GM19395 (cell line): ENCODE measurements at regions not wholly inside any gene's neighbourhood (a gene's known extent, or its start where the extent isn't known, plus 50 kb on each side); places are given as distances from the start of the nearest gene placed in this dataset.

Experiments
- ATAC-seq: cut with Tn5 transposase; IDR thresholded peaks from one replicate; pipeline ENCODE4 v1.9.1; 2021; ENCODE audit warnings: mild to moderate bottlenecking, moderate library complexity; ENCODE audit not compliant: unreplicated experiment

DNA sequence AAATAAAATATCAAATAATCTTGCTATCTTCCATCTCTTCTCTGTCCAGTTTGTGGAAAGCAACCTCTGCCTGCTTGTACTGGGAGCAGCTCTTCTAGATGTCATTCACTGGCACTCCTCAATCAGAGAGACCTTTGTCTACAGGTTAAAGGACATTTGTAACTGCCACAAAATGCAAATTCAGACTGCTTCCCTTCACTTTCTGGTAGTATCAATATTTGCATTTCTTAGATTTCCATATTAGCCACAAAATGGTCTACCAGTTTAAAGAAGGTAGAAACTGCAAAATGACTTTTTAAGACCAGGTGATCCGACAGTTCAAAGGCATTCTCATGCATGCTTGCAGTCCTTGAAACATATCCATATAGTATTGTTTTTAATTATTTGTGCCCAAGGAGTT lies 51.7 kb upstream of the RCN1 start:
- no peak for ATAC-seq

DNA sequence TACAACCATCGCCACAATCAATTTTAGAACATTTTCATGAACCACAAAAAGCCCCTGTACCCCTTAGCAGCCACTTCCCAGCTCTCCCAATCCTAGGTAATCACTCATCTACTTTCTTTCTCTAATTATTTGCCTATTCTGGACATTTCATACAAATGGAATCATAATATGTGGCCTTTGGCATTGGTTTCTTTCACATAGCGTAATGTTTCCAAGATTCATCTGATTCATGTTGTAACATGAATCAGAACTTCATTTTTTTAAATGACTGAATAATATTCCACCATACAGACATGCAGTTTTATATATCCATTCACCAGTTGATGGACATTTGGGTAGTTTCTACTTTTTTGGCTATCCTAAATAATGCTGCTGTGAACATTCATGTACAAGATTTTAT lies 56.2 kb upstream of the RCN1 start:
- no peak for ATAC-seq

DNA sequence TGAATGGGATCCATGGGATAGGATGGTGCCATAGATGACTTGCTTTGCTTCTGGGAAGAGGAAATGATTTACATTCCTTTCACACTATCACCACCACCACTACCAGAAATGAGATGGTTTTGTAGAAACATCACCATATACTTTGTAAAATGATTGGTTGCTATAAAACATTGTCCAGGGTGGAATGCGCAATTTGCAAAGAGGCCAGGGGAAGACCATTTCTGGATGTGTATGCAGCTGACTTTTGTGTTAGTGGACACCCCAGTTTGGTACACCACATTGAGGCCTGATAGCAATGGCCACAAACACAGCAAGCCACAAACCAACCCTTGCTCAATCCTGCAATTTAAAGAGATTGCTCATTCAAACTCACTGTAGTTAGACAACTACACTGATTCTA lies 56.7 kb upstream of the RCN1 start:
- ATAC-seq: no peak

DNA sequence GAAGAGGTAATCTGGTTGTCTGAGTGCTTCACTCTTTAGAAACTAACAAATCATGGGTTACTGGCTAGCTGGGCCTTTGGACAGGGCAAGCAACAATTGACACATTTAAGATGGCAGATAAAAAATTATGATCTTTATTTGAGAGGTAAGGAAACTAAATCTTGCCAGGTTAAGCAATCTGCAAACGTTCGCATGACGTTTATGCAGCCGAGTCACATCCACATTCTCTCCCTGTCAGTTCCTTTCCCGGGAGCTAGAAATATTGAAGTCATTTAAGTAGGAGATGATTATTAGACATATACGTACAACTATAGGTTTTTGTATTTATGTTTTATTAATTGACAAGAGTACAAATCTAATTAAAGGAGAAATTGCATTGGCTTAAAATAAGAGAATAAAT lies 57.4 kb upstream of the RCN1 start:
- no peak for ATAC-seq

DNA sequence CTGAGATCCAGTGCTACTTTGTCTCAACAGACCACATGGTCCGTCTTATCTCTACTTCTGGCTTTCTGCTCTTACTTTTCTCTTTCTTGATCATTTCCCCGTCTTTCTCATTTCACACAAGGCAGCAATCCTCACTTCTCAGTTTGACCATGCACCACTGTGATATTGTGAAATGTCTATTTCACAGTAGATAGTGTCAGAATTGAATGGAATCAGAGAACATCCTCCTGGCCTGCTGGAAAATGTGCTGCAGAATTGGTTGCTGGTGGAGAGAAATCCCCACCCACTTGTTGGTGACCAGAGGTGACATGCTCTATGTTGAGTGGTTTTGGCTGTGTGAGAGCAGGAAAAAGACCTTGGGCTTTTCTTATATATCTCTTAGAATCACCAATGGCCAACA lies 57.8 kb upstream of the RCN1 start:
- ATAC-seq: peak; percentile 39

DNA sequence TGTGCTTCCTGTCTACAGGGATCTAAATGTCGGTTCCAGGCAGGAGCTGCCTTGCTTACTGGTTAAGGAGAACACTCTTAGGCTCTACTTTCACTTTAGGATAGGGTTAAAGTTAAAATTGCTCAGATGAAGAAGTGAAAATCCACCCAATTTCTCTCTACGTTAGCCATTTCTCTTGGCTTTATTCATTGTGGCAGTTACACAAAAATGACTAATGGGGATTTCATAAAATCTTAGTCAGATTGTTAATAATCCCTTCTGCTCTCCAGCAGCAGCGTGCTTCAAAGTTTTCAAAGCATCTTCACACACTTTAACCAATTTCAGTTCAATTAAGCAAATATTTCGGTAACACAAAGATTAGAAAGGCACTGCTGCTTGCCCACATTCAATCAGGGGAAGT lies 58.4 kb upstream of the RCN1 start:
- ATAC-seq: peak; percentile 65

DNA sequence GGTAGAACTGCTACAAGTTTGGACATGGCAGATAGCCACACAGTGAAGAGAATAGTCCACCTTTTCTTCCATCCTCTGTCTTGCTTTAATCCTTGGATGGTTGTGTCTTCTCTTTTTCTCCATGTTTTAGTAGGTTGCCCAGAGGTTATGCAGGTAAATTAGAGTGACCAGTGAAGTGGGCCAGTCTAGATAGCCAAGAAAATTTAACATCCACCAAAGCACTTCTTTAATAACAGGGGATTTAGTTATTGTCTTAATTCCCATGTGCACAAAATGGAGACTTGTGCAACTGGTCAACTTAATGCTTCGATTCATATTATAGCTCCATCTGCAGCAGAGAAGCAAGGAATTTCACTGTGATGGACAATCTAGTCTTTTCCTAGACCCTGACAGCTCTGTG lies 58.8 kb upstream of the RCN1 start:
- no peak for ATAC-seq

DNA sequence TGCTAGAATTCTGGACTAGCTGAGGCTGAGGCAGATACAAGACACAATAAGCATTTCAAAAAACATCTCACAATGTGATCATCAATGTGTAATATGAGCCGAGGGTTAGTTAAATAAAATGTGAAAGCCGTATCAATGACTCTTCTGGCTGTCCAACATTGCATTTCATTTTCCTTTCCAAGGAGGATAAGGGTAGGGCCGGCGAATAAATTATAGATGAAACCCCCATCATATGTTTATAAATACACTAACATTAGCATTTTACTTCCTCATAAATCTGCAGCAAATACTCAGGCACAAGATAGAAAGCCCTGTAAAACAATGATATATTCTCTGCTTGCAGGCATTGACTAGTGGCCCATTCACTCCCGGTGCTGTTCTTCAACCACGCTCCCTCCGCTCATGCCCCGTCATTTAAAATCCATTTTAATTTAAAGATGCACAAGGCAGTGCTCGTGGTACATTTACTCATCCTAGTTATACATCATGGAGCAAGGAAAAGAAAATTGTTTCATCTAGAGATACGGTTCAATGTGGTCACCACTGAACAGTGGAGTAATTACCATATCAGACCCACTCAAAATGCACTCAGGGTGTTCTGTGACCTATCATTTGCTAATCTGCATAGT lies 59.9 kb upstream of the RCN1 start:
- ATAC-seq: no peak

DNA sequence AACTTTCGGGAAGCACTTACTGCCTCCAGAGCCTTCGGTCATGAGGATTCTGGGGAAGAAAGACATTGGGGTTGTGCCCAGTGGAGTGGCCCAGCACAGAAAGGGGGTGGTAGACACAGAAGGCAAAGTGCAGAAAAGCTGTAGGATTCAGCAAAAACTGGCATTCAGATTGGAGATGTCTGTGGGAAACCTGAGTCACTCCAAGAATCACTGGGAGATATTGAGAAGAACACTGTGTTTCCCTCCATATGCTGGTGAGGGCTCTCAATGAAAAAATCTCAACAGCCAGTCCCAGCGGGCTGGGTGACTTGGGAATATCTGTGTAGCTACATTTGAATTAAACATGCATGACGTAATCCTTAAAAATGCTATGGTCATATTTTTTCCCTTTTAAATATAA lies 61.2 kb upstream of the RCN1 start:
- no peak for ATAC-seq

DNA sequence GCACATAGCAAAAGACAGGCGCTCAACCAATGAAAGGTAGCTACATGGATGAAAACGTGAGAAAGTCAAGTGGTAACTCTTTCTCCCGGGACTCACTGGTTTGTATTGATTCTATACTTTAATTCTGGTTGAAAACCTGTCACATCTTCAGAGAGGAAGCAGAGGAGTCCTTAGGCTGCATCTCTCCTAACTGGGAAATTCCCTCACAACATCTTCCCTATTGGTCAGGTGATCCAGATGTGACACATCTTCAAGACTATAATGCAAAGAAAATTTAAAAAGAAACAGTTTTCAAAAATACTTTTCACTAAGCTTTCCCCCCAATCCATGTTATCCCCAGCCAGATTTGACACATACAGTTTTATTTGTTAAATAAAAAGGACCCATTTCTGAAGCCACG lies 62.7 kb upstream of the RCN1 start:
- ATAC-seq: no peak

DNA sequence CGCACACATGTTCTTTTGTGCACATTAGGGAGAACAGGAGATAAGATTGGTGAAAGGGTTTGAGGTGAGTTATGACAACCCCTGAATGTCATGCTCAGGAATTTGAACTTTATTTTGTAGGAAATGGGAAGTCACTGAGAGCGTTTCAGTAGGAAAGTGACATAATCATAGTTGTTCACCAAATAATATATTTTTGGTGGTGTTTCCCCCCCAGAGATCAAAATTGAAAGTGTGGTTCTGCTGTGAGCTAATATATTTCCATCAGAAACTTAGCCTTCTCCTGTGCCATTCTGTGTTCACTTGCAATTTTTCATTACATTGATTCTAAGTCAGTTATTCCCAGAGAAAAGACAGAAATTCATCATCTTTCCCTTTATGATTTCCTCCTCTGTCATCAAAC lies 64.1 kb upstream of the RCN1 start:
- ATAC-seq: no peak

DNA sequence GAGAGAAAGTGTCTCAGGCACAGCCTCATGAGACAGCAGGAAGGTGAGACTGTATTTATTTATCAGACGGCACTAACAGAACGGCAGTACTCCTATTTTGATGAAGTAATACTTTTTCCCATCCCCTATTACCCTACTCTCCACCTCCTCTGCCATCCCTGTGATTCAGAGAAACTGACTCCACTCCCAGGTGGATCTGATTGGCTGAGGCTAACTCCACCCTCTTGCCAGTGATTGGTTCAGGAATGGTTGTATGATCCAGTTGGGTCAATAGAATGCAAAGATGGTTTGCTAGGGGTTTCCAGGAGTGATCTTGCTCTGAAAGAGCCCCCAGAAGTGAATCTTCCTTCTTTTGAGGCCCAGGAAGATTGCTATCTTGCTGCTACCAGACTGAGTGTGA lies 65.9 kb upstream of the RCN1 start:
- ATAC-seq: no peak

DNA sequence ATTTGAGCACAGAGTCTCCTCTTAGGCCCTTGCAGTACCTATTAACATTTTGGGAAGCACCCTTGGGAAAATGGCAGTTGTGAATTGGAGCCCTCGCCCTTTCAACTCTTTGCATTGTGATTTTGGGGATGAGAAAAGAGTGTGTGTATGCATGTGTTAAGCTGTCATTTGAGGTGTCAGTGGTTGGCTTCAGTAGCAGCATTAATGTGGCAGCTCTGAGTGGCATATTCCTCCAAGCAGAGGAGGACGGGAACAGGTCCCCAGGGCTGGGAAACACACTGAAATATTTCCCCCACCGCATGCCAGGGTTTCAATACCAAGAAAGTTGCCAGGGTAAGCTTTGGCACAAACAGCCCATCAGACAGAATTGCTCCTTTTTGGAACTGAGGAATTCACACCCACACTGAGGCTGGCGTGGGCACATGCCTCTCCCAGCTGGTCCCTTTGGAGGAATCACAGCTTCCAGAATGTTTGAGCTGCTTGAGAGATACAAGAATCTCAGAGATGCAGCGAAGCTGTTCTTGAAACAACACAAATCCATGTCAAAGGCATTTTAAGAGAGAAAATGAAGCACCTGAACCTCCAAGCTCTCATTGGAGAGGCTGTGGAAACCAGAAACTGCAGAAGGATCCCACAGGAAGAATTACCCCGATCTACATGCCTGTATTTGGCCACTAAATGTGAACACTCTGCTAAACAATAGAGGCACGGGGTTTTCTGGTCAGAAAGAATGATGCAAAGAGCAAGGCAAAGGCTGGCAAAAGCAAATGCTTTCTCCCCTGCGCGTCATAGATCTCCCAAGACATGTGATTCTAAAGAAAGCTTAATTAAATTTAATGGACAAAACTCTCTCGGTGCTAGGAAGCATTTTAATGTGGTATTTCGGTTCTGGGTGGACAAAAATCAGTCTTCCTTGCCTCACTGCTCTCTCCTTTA lies 67.2 kb upstream of the RCN1 start:
- no peak for ATAC-seq

DNA sequence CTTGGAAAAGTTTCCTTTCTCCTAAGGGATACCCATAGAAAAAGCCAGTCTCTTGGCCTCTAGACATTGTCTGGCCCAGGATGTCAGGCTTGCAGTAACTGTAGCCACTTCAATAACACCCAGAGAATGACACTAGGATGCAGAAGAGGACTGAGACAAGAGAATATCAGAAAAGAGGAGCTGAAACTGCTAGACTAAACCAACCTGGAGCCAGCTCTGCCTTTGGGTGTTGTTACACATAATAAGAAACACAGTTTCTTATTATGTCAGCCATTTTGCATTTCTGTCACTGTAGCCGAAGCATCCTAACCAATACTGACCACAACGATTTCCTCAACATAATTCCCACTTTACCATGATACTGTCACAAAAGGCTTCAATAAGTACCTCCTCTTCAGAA lies 72.2 kb upstream of the RCN1 start:
- ATAC-seq: no peak

DNA sequence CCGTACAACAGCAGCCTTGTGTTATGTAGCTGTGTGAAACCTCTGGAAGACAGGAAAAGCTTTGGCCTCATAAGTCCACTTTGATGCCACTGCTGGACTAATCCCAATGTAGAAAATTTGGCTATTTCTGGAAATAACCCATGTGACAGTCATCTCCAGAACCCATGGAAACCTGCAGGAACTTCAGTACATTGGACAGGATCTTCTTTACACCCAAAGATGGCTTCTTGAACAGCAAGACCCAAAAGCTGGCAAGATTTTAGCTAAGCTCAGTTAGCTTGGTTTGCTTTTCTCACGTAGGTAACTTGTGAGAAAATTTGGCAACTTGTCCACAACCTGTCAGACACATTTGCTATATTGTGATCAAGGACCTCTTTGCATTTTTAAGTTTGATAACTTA lies 74.8 kb upstream of the RCN1 start:
- ATAC-seq: no peak

DNA sequence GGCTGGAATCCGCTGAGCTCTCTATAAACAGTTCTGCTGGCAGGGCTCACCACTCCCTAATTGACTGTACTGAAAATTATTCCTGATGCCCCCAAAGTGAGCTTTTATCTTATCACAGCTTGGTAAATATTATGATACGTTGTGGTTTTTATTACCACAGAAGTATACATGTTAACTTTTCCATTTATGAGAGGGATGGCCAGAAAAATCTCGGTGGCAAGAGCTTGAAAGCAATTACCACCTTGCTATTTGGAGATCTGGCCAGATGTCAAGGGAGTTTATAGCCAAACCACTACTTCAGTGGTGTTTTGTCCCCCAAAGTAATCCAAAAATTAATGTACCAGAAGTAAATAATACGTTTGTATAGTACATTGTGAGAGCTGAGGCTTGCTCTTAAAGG lies 75.4 kb upstream of the RCN1 start:
- ATAC-seq: no peak

DNA sequence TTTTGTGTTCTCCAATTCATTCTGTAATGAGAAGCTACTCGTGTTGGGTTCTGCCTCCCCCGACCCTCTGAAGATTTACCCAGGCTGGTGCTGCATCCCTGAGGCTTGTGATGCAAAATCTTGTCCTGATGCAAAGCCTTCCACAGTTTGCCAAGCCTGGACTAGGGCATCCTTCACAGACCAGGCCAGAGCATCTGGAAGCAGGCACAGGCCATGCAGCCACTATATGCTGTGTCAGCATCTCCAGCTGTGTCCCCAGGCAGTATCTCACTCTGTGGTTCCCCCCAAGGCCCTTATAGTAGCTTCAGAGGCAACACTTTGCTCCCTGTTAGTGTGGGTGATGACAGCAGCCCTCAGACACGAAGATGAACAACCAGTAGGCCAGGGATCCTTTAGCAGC lies 77.3 kb upstream of the RCN1 start:
- no peak for ATAC-seq

DNA sequence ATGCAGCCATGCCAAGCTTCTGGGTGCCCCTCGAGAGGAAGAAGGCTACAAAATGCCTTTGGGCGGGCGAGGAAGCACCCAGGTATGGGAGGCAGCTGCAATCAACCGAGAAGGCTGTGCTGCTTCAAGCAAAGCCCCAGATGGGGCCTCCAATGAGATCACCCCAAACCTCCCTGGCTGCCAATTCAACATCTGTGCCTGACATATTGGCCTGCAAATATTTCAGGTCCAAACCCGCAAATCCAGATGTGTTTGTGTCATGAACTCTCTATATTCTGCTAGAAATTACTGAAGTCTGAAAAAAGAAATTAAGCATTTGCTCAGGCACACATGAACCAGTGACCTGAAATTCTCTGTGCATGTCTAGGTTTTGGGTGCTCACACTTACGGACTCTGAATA lies 78.8 kb upstream of the RCN1 start:
- no peak for ATAC-seq

DNA sequence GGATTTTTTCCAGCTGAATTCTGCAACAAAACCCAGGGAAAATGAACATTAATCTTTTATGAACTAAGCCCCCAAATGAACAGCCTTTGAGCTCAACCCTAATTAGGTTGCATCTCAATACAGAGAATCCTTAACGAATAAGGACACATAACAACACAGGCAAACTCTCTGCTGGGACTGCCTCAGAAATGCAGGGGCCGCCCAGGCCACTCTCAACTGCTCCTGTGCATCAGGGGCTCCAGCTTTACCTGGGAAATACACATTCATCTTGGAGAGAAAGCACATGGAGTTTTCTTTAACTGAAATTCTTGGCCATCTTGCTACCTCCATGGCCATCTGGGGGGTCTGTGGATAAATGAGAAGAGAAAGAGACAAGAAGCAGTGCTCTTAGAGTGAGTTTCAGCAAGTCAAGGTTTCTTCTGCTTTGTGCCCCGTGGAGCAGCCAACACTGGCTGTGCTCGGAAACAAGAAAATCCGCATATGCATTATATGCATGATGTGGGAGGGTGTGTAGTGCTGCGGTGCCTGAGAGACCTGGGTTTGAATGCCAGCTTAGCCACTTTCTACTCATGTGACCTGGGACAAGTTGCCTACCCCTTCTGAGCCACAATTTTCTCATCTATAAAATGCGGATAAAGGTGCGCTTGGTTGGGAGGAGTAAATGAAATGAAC lies 81.9 kb upstream of the RCN1 start:
- ATAC-seq: no peak

DNA sequence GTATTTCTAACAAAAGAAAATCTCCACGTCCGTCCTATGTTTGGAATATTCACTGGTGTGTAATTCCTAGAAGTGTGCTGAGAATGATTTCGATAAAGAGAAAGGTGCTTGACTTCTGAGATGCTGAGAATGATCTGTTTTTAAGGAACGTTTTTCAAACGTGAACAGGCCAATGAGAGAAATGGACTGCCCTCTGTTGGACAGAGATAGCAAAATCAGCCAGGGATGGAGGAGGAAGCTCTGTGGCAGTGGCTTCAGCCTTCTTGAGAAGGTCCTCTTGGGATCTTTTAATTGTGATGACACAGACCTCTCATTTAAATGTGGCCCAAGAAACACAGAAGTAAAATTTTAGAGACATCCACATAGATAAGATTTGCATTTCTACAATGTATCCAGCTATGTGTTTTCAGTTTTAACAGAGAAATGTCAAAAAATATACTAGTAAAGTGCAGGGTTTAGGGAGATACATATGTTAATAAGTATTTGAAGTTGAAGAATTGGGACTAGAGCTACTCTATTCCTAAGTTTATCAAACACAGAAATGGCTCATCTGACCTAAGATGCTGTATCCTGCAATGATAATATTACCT lies 84.0 kb upstream of the RCN1 start:
- no peak for ATAC-seq

DNA sequence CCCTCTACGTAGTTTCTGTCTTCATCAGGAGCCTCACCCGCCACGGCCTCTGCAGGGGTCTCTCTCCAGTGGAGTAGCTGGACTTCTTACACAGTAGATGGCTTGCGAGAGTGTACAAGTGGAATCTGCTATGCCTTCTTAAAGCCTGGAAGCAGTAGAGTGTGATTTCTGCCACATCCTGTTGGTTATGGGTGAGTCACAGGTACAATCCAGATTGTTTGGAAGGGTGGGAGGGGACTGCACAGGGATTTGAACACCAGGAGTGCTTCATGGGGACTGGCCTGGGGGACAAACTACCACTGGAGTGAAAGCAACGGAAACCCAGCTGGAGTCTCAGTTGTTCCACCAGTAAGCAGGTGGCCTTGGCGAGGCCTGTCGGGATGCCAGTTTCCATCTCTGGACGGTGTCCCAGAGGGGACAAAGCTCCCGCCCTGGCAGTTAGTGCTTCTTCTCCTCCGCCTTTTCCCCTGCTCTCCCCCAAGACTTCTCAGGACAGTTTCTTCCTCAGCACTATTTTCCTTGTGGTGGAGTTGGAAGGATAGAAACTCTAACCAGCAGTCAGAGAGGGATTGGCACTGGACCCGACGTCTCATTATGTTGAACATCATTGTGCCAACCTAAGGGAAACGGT lies 85.0 kb upstream of the RCN1 start:
- ATAC-seq: no peak
